Endothelial cell of umbilical vein (primary cell): ENCODE measurements at regions not wholly inside any gene's neighbourhood (a gene's known extent, or its start where the extent isn't known, plus 50 kb on each side); places are given as distances from the start of the nearest gene placed in this dataset.
A peak's percentile ranks its signal among the peaks of the same experiment; 100 is the strongest.

ENCODE experiments used
- BruUV-seq: library from RNA; stranded (reverse); fragments of 400-500 nt; replicated peaks from 2 replicates; lab custom pipeline; 2021; lab: Mats Ljungman, UMichigan
- CTCF ChIA-PET: fragments of 300-600, 350-600 bp; sonication (Branson Sonifier 250); formaldehyde crosslinking; loops from one replicate; lab custom pipeline; 2021; ENCODE audit warnings: antibody characterized with exemption, inconsistent platforms; lab: Charles Lee
- POLR2A ChIA-PET: fragments of 300-600, 350-600 bp; sonication (Branson Sonifier 250); formaldehyde crosslinking; loops from one replicate; lab custom pipeline; 2021; ENCODE audit warnings: antibody characterized with exemption, inconsistent platforms; lab: Charles Lee
- DNase-seq: peaks from one replicate; pipeline ENCODE4 v3.0.0-alpha.2; 2011; ENCODE audit warnings: low read depth, low spot score
- FAIRE-seq: peaks from 2 replicates; lab custom pipeline; 2011; peaks lifted over from hg19 to GRCh38; lab: Jason Lieb, UNC
- H2AFZ ChIP-seq: 2 replicates; pipeline ENCODE4 v1.6.0; 2012; ENCODE audit warnings: low read depth, low read length, control low read depth, inconsistent platforms
- H3K27ac ChIP-seq: 2 replicates; pipeline ENCODE4 v1.5.1; 2011; ENCODE audit warnings: low read depth, mild to moderate bottlenecking, control low read depth, low read length, moderate library complexity; ENCODE audit not compliant: insufficient read depth
- H3K27me3 ChIP-seq, 2 experiments: 2 replicates each; pipeline versions ENCODE4 v1.6.0 to v1.6.1; 2011; ENCODE audit warnings: low read length in 2 of 2, mixed read lengths in 1 of 2; ENCODE audit not compliant: control insufficient read depth in 2 of 2, insufficient read depth in 2 of 2
- H3K36me3 ChIP-seq, 2 experiments: 2 replicates in 1 of 2; 3 replicates in 1 of 2; pipeline ENCODE4 v1.5.1; 2011; ENCODE audit warnings: low read length in 2 of 2, mild to moderate bottlenecking in 1 of 2, moderate library complexity in 1 of 2; ENCODE audit not compliant: control insufficient read depth in 2 of 2, insufficient read depth in 2 of 2; ENCODE audit errors: extremely low read depth in 1 of 2
- H3K4me1 ChIP-seq: 3 replicates; pipeline ENCODE4 v1.5.1; 2011; ENCODE audit warnings: mild to moderate bottlenecking, low read length; ENCODE audit not compliant: control insufficient read depth, insufficient read depth; ENCODE audit errors: extremely low read depth
- H3K4me2 ChIP-seq: 2 replicates; pipeline ENCODE4 v1.6.1; 2011; ENCODE audit warnings: low read length, control low read depth, mixed read lengths; ENCODE audit not compliant: insufficient read depth
- H3K4me3 ChIP-seq, 3 experiments: fragments of 200-600 bp in 1 of 3; sonication (generic), shearing (Covaris generic) in 1 of 3; replicated peaks in 1 of 3; 2 replicates each; pipeline ENCODE4 v1.5.1; 2011 to 2016; ENCODE audit warnings: control low read depth in 3 of 3, low read length in 3 of 3, mild to moderate bottlenecking in 2 of 3, inconsistent platforms in 1 of 3, low read depth in 1 of 3, moderate library complexity in 1 of 3; ENCODE audit not compliant: insufficient read depth in 1 of 3
- H3K79me2 ChIP-seq: 2 replicates; pipeline ENCODE4 v1.6.0; 2012; ENCODE audit warnings: low read length, inconsistent platforms; ENCODE audit not compliant: control insufficient read depth, insufficient read depth
- H3K9ac ChIP-seq: replicated peaks from 2 replicates; pipeline ENCODE3; 2011; ENCODE audit warnings: low read length, control low read depth; ENCODE audit not compliant: insufficient read depth; ENCODE audit errors: extremely low read depth
- H3K9me1 ChIP-seq: replicated peaks from 3 replicates; pipeline ENCODE4 v1.6.0; 2011; ENCODE audit warnings: mild to moderate bottlenecking, low read length; ENCODE audit not compliant: control insufficient read depth, insufficient read depth; ENCODE audit errors: extremely low read depth
- H3K9me3 ChIP-seq: replicated peaks from 2 replicates; pipeline ENCODE4 v1.5.1; 2012; ENCODE audit warnings: low read length, inconsistent platforms; ENCODE audit not compliant: control insufficient read depth, insufficient read depth
- H4K20me1 ChIP-seq: replicated peaks from 2 replicates; pipeline ENCODE3; 2011; ENCODE audit warnings: mild to moderate bottlenecking, low read length; ENCODE audit not compliant: control insufficient read depth, insufficient read depth; ENCODE audit errors: extremely low read depth
- EZH2 ChIP-seq: IDR thresholded peaks from 2 replicates; pipeline ENCODE4 v1.6.1; 2012; ENCODE audit warnings: borderline replicate concordance, low read depth, mild to moderate bottlenecking, moderate library complexity, low read length, inconsistent platforms; ENCODE audit not compliant: severe bottlenecking
- FOS ChIP-seq: IDR thresholded peaks from 2 replicates; pipeline ENCODE4 v1.6.1; 2011; ENCODE audit warnings: mild to moderate bottlenecking, low read length, moderate library complexity, borderline replicate concordance; ENCODE audit not compliant: insufficient read depth
- GATA2 ChIP-seq: IDR thresholded peaks from 2 replicates; pipeline ENCODE4 v1.7.0; 2011; ENCODE audit warnings: low read depth, mild to moderate bottlenecking, moderate library complexity, mixed read lengths, low read length; ENCODE audit not compliant: insufficient read length, insufficient read depth
- JUN ChIP-seq: IDR thresholded peaks from 2 replicates; pipeline ENCODE4 v1.6.1; 2011; ENCODE audit warnings: borderline replicate concordance, low read depth; ENCODE audit not compliant: insufficient read length, insufficient read depth
- dilution Hi-C: fragments of 300-500 bp; cut with MboI; formaldehyde crosslinking; loops from one replicate; pipeline ENCODE4 v1.15.0; 2019; ENCODE audit warnings: low sequenced_read_pairs; ENCODE audit not compliant: extremely low pct_ligation_motif_present
- intact Hi-C: fragments of 100-400 bp; cut with micrococcal nuclease; formaldehyde crosslinking; loops from one replicate; pipeline ENCODE4 v1.10.0; 2022

DNA sequence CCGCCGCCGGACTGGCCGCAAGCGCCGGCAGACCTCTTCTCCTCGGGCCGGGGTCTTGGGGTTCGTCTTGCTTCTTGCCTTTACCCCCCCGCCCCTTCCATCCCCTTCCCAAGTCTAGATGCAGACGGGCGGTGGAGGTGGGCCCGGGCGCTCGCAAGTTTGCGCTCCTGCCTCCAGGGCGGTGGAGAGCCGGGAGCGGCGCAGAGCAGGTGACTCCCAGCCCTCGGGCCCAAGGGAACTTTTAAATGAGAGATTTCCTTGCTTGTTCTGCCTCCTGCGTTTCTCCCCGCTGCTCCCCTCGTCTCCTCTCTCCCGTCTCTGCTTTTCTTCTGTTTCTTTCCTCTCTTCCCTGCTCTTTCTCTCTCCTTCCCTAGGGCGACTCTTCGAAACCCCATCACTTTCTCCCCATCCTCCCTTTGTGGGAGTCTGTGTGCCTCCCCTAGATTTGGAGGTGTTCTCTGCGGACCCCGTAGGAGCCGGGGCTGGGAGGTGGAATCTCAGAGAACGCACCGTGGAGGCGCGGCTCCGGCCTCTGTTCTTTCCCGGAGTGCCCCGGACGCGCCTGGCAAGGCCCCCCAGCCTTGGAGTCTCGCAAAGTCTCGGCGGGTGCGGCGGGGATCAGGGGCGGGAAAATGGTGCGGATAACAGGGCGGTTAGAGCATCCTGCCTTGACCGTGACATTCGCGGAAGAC, 114.7 kb upstream of the MYL2 start:
- BruUV-seq = no TSS peak
- no peak for TF ChIP-seq JUN
- peak; percentile 78 for TF ChIP-seq EZH2
- intact Hi-C loops = no loop called here
- no peak for FAIRE-seq
- Histone ChIP-seq H3K4me3 (no peak overlapping the region), H3K9me3 (no peaks in the 10 kb centered on the region), H3K4me1 (no peaks in the 10 kb centered on the region), H3K9ac (no peak overlapping the region), H3K27me3 (peaks cover 53 to 68% of the 10 kb centered on the region in 2 experiments), H3K79me2 (no peaks in the 10 kb centered on the region), H3K4me2 (no peak overlapping the region), H2AFZ (no peak overlapping the region), H4K20me1 (no peaks in the 10 kb centered on the region), H3K36me3 (no peaks in the 10 kb centered on the region), H3K27ac (no peak overlapping the region), H3K9me1 (no peaks in the 10 kb centered on the region)
- ChIA-PET CTCF (no interaction called here), POLR2A (no interaction called here)
- dilution Hi-C loops = no loop called here
- DNase-seq = no peak

DNA sequence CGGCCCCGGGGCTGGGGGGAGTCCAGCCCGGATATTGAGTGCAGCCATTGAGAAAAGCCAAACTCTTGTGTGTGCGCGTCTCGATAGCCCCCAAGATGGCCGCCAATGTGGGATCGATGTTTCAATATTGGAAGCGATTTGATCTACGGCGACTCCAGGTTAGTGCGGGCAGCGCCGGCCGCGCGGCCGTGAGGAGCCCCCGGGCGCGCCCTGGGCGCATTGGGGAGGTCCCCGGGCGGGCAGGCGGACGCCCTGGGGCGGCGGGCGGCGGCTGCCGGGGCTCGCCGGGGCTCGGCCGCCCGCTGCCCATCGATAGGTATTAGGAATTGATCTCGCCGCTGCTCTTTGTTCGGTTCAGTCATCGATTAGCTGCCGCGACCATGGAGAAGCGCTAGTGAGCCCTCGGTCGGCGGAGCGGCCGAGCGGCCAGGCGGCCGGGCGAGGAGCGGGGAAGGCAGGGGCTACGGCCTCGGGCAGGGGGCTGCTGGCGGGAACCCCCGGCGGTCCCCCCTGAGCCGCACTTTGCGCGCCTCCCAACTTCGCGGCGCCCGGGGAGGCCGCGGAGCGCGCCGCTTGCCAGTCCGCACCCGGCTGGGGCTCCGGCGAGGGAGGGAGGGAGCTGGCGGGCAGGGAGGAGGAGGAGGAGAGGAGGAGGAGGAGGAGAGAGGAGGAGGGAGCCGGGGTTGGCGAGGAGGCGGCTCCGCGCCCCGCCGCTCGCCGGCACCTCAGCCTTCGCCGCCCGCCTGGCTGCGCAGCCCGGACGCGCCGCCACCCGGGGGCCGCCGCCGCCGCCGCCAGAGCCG, 113.9 kb upstream of the MYL2 start, which contains the start of gene CUX2:
Gene CUX2, plus strand, starts transcription at position 83 of the 803 bp plus-strand sequence.
- dilution Hi-C loops = no loop called here
- Histone ChIP-seq H3K27me3 (peaks cover 57 to 75% of the 10 kb centered on the region in 2 experiments), H3K9ac (no peak within 1 kb of the TSS), H3K4me1 (no peaks in the 10 kb centered on the region), H4K20me1 (no peaks in the 10 kb centered on the region), H3K4me2 (no peak within 1 kb of the TSS), H3K4me3 (no peak within 1 kb of the TSS), H3K79me2 (no peaks in the 10 kb centered on the region), H3K27ac (no peak within 1 kb of the TSS), H3K36me3 (no peaks in the 10 kb centered on the region), H3K9me1 (no peaks in the 10 kb centered on the region), H2AFZ (no peak within 1 kb of the TSS), H3K9me3 (no peaks in the 10 kb centered on the region)
- DNase-seq = no peak
- intact Hi-C loops = no loop called here
- ChIA-PET POLR2A (no interaction called here), CTCF (no interaction called here)
- no TSS peak for BruUV-seq
- TF ChIP-seq GATA2 (no peak), EZH2 (peak; percentile 67), FOS (no peak)
- FAIRE-seq = no peak
